Vagina (tissue), 2 donors: ENCODE measurements at regions not wholly inside any gene's neighbourhood (a gene's known extent, or its start where the extent isn't known, plus 50 kb on each side); places are given as distances from the start of the nearest gene placed in this dataset.

Source experiments
- DNase-seq, 2 donors: peaks; one replicate each; pipeline ENCODE4 v3.0.0-alpha.2; 2017; ENCODE audit errors: extremely low spot score in 2 of 2
- H3K27ac ChIP-seq: fragments of 200-600 bp; sonication (generic); one replicate; pipeline ENCODE4 v1.5.1; 2019
- H3K27me3 ChIP-seq: fragments of 200-600 bp; sonication (generic); one replicate; pipeline ENCODE4 v1.5.1; 2019
- H3K36me3 ChIP-seq, 2 donors: fragments of 200-600 bp; sonication (generic); one replicate each; pipeline ENCODE4 v1.5.1; 2017 to 2019
- H3K4me1 ChIP-seq: fragments of 200-600 bp; sonication (generic); one replicate; pipeline ENCODE4 v1.5.1; 2019
- H3K4me3 ChIP-seq, 2 donors: fragments of 200-600 bp; sonication (generic); 1 replicate in 1 of 2; 2 replicates in 1 of 2; pipeline ENCODE4 v1.5.1; 2016 to 2019
- H3K9me3 ChIP-seq: fragments of 200-600 bp; sonication (generic); one replicate; pipeline ENCODE4 v1.5.1; 2019
- POLR2A ChIP-seq, 2 donors: fragments of 450-650 bp; IDR thresholded peaks; one replicate each; pipeline ENCODE4 v1.6.1; 2017; ENCODE audit warnings: antibody characterized with exemption in 2 of 2, mild to moderate bottlenecking in 2 of 2, moderate library complexity in 2 of 2
- POLR2AphosphoS5 ChIP-seq, 2 donors: sonication (generic); formaldehyde crosslinking; IDR thresholded peaks; one replicate each; pipeline ENCODE4 v1.9.0; 2017; ENCODE audit warnings: antibody characterized with exemption in 2 of 2, mild to moderate bottlenecking in 2 of 2, low read depth in 1 of 2; ENCODE audit not compliant: insufficient read depth in 1 of 2
- intact Hi-C: fragments of 100-400 bp; cut with DNase I; formaldehyde crosslinking; loops from one replicate; pipeline ENCODE4 v1.15.1; 2023
- TF ChIP-seq, protein P1 (sequence below), 3 experiments: fragments of 450-650 bp in 2 of 3; fragments of 200-600 bp in 1 of 3; sonication (generic) in 1 of 3; IDR thresholded peaks; one replicate each; pipeline ENCODE4 v1.5.1; 2017 to 2019; ENCODE audit warnings: antibody characterized with exemption in 3 of 3, mild to moderate bottlenecking in 2 of 3, moderate library complexity in 2 of 3

DNA sequence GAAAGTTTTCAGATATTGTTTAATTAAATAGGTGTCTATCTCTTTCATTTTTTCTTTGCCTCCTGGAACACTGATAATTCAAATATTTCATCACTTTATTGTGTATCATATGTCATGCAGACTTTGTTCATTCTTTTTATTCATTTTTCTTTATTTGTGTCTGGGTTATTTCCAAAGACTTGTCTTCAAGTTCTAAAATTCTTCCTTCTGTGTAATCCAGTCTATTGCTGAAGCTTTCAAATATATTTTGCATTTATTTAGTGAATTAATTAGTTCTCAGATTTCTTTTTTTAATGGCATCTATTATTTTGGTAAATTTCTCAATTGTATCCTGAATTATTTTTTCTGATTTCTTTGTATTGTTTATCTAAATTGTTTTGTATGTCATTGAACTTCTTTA lies 70.1 kb downstream of the ZNF330 start:
- H3K9me3 ChIP-seq, result no peaks in the 10 kb centered on the region
- H3K4me3 ChIP-seq, result no peak overlapping the region
- no peak overlapping the region for H3K27ac ChIP-seq
- DNase-seq, result no peak
- intact Hi-C loops, result no loop called here
- no peaks in the 10 kb centered on the region for H3K4me1 ChIP-seq
- no peak for TF ChIP-seq POLR2AphosphoS5 (IDR thresholded peaks at IDR 0.05; ENCODE audit: insufficient read depth in 1 of 2, low read depth in 1 of 2)
- TF ChIP-seq, protein P1, sequence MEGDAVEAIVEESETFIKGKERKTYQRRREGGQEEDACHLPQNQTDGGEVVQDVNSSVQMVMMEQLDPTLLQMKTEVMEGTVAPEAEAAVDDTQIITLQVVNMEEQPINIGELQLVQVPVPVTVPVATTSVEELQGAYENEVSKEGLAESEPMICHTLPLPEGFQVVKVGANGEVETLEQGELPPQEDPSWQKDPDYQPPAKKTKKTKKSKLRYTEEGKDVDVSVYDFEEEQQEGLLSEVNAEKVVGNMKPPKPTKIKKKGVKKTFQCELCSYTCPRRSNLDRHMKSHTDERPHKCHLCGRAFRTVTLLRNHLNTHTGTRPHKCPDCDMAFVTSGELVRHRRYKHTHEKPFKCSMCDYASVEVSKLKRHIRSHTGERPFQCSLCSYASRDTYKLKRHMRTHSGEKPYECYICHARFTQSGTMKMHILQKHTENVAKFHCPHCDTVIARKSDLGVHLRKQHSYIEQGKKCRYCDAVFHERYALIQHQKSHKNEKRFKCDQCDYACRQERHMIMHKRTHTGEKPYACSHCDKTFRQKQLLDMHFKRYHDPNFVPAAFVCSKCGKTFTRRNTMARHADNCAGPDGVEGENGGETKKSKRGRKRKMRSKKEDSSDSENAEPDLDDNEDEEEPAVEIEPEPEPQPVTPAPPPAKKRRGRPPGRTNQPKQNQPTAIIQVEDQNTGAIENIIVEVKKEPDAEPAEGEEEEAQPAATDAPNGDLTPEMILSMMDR (IDR thresholded peaks at IDR 0.05), result no peak
- TF ChIP-seq POLR2A (IDR thresholded peaks at IDR 0.05), result no peak
- H3K36me3 ChIP-seq, result no peaks in the 10 kb centered on the region
- H3K27me3 ChIP-seq, result no peaks in the 10 kb centered on the region

DNA sequence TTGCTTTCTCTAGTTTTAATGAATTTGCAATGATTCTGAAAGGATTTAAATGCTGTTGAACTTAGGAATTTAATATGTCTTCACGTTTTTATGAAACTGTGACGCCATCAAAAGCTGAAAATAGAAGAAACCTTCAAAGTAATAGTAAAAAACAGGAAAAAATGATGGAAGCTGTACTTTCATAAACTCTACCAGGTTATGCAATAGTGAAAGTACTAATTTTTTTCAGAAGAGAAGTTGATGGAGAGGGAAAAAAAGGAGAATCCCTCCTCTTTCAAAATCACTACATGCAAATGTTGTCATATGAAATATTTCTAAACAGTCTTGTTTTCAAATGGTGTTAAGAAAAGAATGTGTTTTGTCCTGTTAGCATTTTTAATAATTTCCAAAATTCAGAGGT lies 73.6 kb downstream of the ZNF330 start:
- DNase-seq, result no peak
- intact Hi-C loops, result no loop called here
- Histone ChIP-seq H3K9me3 (no peaks in the 10 kb centered on the region), H3K36me3 (no peaks in the 10 kb centered on the region), H3K4me1 (no peaks in the 10 kb centered on the region), H3K27ac (no peak overlapping the region), H3K27me3 (no peaks in the 10 kb centered on the region), H3K4me3 (no peak overlapping the region)
- TF ChIP-seq, protein P1 (IDR thresholded peaks at IDR 0.05), result no peak
- TF ChIP-seq POLR2AphosphoS5 (IDR thresholded peaks at IDR 0.05; ENCODE audit: insufficient read depth in 1 of 2, low read depth in 1 of 2), result no peak
- TF ChIP-seq POLR2A (IDR thresholded peaks at IDR 0.05), result no peak

DNA sequence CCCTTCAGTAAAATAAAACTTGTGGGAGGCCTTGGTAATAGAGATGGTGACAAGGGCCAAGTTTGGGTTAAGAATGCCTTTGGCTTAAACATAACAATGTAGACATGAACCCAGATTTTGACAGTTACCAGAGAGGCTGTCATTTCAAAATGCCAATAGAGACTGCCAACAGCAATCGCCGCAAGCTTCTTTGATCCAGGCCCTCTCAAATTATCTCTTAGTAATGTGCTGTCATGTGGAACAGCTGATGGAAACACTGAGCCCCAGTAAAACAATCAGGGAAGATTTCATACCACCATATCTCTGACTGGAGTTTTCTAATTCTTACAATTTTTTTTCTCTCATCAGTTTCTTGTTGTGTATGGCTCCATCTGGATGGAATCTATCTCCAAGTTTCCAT lies 80.5 kb downstream of the ZNF330 start:
- no peak for DNase-seq
- H3K9me3 ChIP-seq, result no peaks in the 10 kb centered on the region
- H3K27ac ChIP-seq, result no peak overlapping the region
- H3K36me3 ChIP-seq, result no peaks in the 10 kb centered on the region
- no peaks in the 10 kb centered on the region for H3K4me1 ChIP-seq
- no peaks in the 10 kb centered on the region for H3K27me3 ChIP-seq
- no peak overlapping the region for H3K4me3 ChIP-seq
- intact Hi-C loops, result no loop called here
- TF ChIP-seq POLR2AphosphoS5 (IDR thresholded peaks at IDR 0.05; ENCODE audit: insufficient read depth in 1 of 2, low read depth in 1 of 2), result no peak
- no peak for TF ChIP-seq POLR2A (IDR thresholded peaks at IDR 0.05)
- TF ChIP-seq, protein P1 (IDR thresholded peaks at IDR 0.05), result no peak

DNA sequence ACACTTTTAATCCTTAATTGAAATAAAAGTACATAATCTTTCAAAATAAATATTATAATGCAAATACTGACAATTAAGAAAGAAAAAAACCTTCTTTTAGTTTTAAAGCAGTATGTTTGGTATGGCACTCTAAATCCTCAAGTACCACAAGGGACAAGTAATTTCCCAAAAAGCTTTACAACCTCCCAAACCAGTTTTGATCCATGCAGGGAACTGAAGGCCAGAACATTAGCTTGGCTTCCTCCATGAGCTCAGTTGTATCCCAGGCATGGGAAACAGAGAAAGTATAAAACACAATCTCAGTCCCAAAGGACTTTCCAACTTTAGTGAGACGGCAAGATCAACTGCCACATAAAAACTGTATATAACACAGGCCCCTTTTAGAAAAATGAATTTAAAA lies 82.2 kb downstream of the ZNF330 start:
- intact Hi-C loops, result no loop called here
- TF ChIP-seq, protein P1 (IDR thresholded peaks at IDR 0.05), result no peak
- no peak for TF ChIP-seq POLR2AphosphoS5 (IDR thresholded peaks at IDR 0.05; ENCODE audit: insufficient read depth in 1 of 2, low read depth in 1 of 2)
- no peak for TF ChIP-seq POLR2A (IDR thresholded peaks at IDR 0.05)
- no peaks in the 10 kb centered on the region for H3K9me3 ChIP-seq

DNA sequence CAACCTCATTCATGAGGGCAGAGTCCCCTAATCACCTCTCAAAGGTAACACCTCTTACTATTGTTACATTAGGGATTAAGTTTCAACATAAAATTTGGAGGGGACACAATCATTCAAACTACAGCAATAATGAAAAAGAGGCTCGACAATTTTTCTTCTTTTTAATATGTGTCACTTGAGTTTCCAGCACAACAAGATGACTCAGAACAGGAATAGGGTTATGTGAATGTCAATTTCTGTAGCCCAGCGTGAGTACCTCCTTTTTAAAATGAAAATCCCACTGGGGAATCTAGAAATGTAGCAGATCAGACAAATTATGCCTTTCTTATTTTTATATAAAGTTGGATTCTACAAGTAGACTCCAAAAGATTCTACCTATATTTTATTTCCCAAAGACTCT lies 83.7 kb downstream of the ZNF330 start:
- Histone ChIP-seq H3K27ac (no peak overlapping the region), H3K36me3 (no peaks in the 10 kb centered on the region), H3K4me3 (no peak overlapping the region), H3K4me1 (no peaks in the 10 kb centered on the region), H3K27me3 (no peaks in the 10 kb centered on the region), H3K9me3 (no peaks in the 10 kb centered on the region)
- DNase-seq, result no peak
- TF ChIP-seq POLR2A (IDR thresholded peaks at IDR 0.05) (no peak), POLR2AphosphoS5 (IDR thresholded peaks at IDR 0.05; ENCODE audit: insufficient read depth in 1 of 2, low read depth in 1 of 2) (no peak)
- TF ChIP-seq, protein P1 (IDR thresholded peaks at IDR 0.05), result no peak
- intact Hi-C loops, result no loop called here

More for the DNA sequence above, 82.2 kb downstream of the ZNF330 start:
- DNase-seq, result no peak
- Histone ChIP-seq H3K27ac (no peak overlapping the region), H3K27me3 (no peaks in the 10 kb centered on the region), H3K36me3 (no peaks in the 10 kb centered on the region), H3K4me3 (no peak overlapping the region), H3K4me1 (no peaks in the 10 kb centered on the region)
